H9 (cell line): ENCODE measurements at regions not wholly inside any gene's neighbourhood (a gene's known extent, or its start where the extent isn't known, plus 50 kb on each side); places are given as distances from the start of the nearest gene placed in this dataset.
A peak's percentile ranks its signal among the peaks of the same experiment; 100 is the strongest.

Experiments used
- DNase-seq: peaks from one replicate; pipeline ENCODE4 v3.0.0-alpha.2; 2017
- H2AFZ ChIP-seq: one replicate; pipeline ENCODE4 v1.6.1; 2013; ENCODE audit warnings: mild to moderate bottlenecking, low read length, control low read depth, moderate library complexity
- H2AK5ac ChIP-seq: 2 replicates; pipeline ENCODE4 v1.6.1; 2013; ENCODE audit warnings: low read length, control low read depth, mixed read lengths; ENCODE audit not compliant: insufficient read length
- H2BK120ac ChIP-seq: one replicate; pipeline ENCODE4 v1.6.1; 2013; ENCODE audit warnings: low read depth, mild to moderate bottlenecking, low read length, control low read depth, inconsistent platforms; ENCODE audit not compliant: poor library complexity, severe bottlenecking
- H2BK12ac ChIP-seq: 2 replicates; pipeline ENCODE4 v1.6.1; 2013; ENCODE audit warnings: low read length, control low read depth, mixed read lengths, low read depth; ENCODE audit not compliant: insufficient read length
- H2BK15ac ChIP-seq: 2 replicates; pipeline ENCODE4 v1.6.1; 2013; ENCODE audit warnings: low read depth, low read length, control low read depth
- H2BK20ac ChIP-seq: one replicate; pipeline ENCODE4 v1.6.1; 2013; ENCODE audit warnings: low read depth, mild to moderate bottlenecking, low read length, control low read depth, inconsistent platforms; ENCODE audit not compliant: poor library complexity, severe bottlenecking
- H2BK5ac ChIP-seq: 2 replicates; pipeline ENCODE4 v1.6.1; 2013; ENCODE audit warnings: low read length, control low read depth, mixed read lengths; ENCODE audit not compliant: insufficient read length
- H3K14ac ChIP-seq: 2 replicates; pipeline ENCODE4 v1.6.1; 2013; ENCODE audit warnings: low read length, control low read depth; ENCODE audit not compliant: insufficient read depth
- H3K18ac ChIP-seq: 2 replicates; pipeline ENCODE4 v1.6.1; 2013; ENCODE audit warnings: low read depth, mild to moderate bottlenecking, mixed read lengths, low read length, control low read depth; ENCODE audit not compliant: insufficient read length
- H3K23ac ChIP-seq: 2 replicates; pipeline ENCODE4 v1.6.1; 2013; ENCODE audit warnings: low read length, control low read depth, mixed read lengths, low read depth; ENCODE audit not compliant: insufficient read length
- H3K23me2 ChIP-seq: 2 replicates; pipeline ENCODE4 v1.6.1; 2013; ENCODE audit warnings: low read depth, mild to moderate bottlenecking, mixed read lengths, low read length, control low read depth; ENCODE audit not compliant: insufficient read length, poor library complexity, severe bottlenecking
- H3K27ac ChIP-seq: 2 replicates; pipeline ENCODE4 v1.5.1; 2013; ENCODE audit warnings: low read length, control low read depth, mixed read lengths, low read depth; ENCODE audit not compliant: insufficient read length
- H3K27me3 ChIP-seq: 2 replicates; pipeline ENCODE4 v1.6.1; 2013; ENCODE audit warnings: low read length, control low read depth, inconsistent platforms; ENCODE audit not compliant: insufficient read depth
- H3K4ac ChIP-seq: 2 replicates; pipeline ENCODE4 v1.6.1; 2013; ENCODE audit warnings: low read depth, mild to moderate bottlenecking, control low read depth, inconsistent platforms, low read length, moderate library complexity
- H3K4me1 ChIP-seq: 2 replicates; pipeline ENCODE4 v1.6.1; 2013; ENCODE audit warnings: low read length, control low read depth, inconsistent platforms; ENCODE audit not compliant: insufficient read depth
- H3K4me2 ChIP-seq: 2 replicates; pipeline ENCODE4 v1.6.1; 2013; ENCODE audit warnings: low read length, control low read depth, mixed read lengths; ENCODE audit not compliant: insufficient read length, insufficient read depth
- H3K56ac ChIP-seq: 2 replicates; pipeline ENCODE4 v1.6.1; 2013; ENCODE audit warnings: low read depth, mild to moderate bottlenecking, mixed read lengths, low read length, control low read depth; ENCODE audit not compliant: insufficient read length
- H3K79me1 ChIP-seq: 2 replicates; pipeline ENCODE4 v1.6.1; 2013; ENCODE audit warnings: low read depth, mild to moderate bottlenecking, moderate library complexity, low read length, control low read depth, inconsistent platforms; ENCODE audit not compliant: insufficient read depth, poor library complexity, severe bottlenecking
- H3K79me2 ChIP-seq: 2 replicates; pipeline ENCODE4 v1.6.1; 2013; ENCODE audit warnings: low read length, control low read depth, inconsistent platforms; ENCODE audit not compliant: insufficient read depth
- H3K9ac ChIP-seq: 2 replicates; pipeline ENCODE4 v1.6.1; 2013; ENCODE audit warnings: low read length, control low read depth, mixed read lengths; ENCODE audit not compliant: insufficient read length; ENCODE audit errors: extremely low read depth
- H3K9me3 ChIP-seq: one replicate; pipeline ENCODE4 v1.6.1; 2013; ENCODE audit warnings: low read depth, low read length, inconsistent platforms; ENCODE audit not compliant: control insufficient read depth
- H3T11ph ChIP-seq: one replicate; pipeline ENCODE4 v1.6.1; 2013; ENCODE audit warnings: mild to moderate bottlenecking, low read length, control low read depth, inconsistent platforms
- H4K20me1 ChIP-seq: one replicate; pipeline ENCODE4 v1.6.1; 2013; ENCODE audit not compliant: control insufficient read depth, insufficient read length, insufficient read depth
- H4K5ac ChIP-seq: 2 replicates; pipeline ENCODE4 v1.6.1; 2013; ENCODE audit warnings: low read depth, mild to moderate bottlenecking, mixed read lengths, low read length, control low read depth; ENCODE audit not compliant: insufficient read length
- H4K8ac ChIP-seq: replicated peaks from 2 replicates; pipeline ENCODE4 v1.6.1; 2013; ENCODE audit warnings: low read length, control low read depth, mixed read lengths, low read depth; ENCODE audit not compliant: insufficient read length
- H4K91ac ChIP-seq: 2 replicates; pipeline ENCODE4 v1.6.1; 2013; ENCODE audit warnings: low read depth, mild to moderate bottlenecking, moderate library complexity, mixed read lengths, low read length, control low read depth; ENCODE audit not compliant: insufficient read length
- H3K27ac Mint-ChIP-seq, 3 experiments: 2 replicates in 2 of 3; 3 replicates in 1 of 3; pipeline ENCODE4 v1.8.0; 2020 to 2021; ENCODE audit warnings: mixed read lengths in 3 of 3, mild to moderate bottlenecking in 1 of 3, moderate library complexity in 1 of 3
- H3K27me3 Mint-ChIP-seq: 2 replicates; pipeline ENCODE4 v1.8.0; 2021; ENCODE audit warnings: low read depth, mild to moderate bottlenecking, moderate library complexity, mixed read lengths
- H3K36me3 Mint-ChIP-seq, 3 experiments: 2 replicates in 2 of 3; 3 replicates in 1 of 3; pipeline ENCODE4 v1.8.0; 2020 to 2021; ENCODE audit warnings: low read depth in 3 of 3, mixed read lengths in 3 of 3; ENCODE audit not compliant: insufficient read depth in 1 of 3
- H3K4me1 Mint-ChIP-seq, 2 experiments: 2 replicates each; pipeline ENCODE4 v1.8.0; 2020; ENCODE audit warnings: mixed read lengths in 2 of 2
- H3K4me3 Mint-ChIP-seq, 2 experiments: 2 replicates in 1 of 2; 3 replicates in 1 of 2; pipeline ENCODE4 v1.8.0; 2020 to 2021; ENCODE audit warnings: mild to moderate bottlenecking in 2 of 2, mixed read lengths in 2 of 2, moderate library complexity in 1 of 2
- H3K9me3 Mint-ChIP-seq, 2 experiments: 2 replicates in 1 of 2; 3 replicates in 1 of 2; pipeline ENCODE4 v1.8.0; 2020; ENCODE audit warnings: mild to moderate bottlenecking in 2 of 2, mixed read lengths in 2 of 2, moderate library complexity in 1 of 2
- WGBS: extraction: QIAGEN DNeasy Blood & Tissue Kit; methylation state at CpG from one replicate; pipeline ENCODE4 v1.1.7; 2013; ENCODE audit warnings: missing lambda C conversion rate, low lambda C conversion rate, mixed read lengths; ENCODE audit not compliant: insufficient read length; ENCODE audit errors: extremely low coverage; 5-methylcytosine and 5-hydroxymethylcytosine counted together
- TF ChIP-seq, protein P1 (sequence below): fragments of 200-600 bp; sonication (generic); conservative IDR thresholded peaks from 3 replicates; pipeline ENCODE4 v1.8.0; 2021; ENCODE audit warnings: antibody characterized with exemption, mild to moderate bottlenecking

- Mint-ChIP-seq H3K4me3 (no peak overlapping the region), H3K27me3 (no peaks in the 10 kb centered on the region), H3K4me1 (no peaks in the 10 kb centered on the region), H3K9me3 (no peaks in the 10 kb centered on the region), H3K27ac (0 out of 7 replicates have a peak overlapping the region, but pooled peaks of 1 of the 3 experiments have one; percentile 27), H3K36me3 (no peaks in the 10 kb centered on the region; a peak in 1 of 7 replicates)
- Histone ChIP-seq H3K79me2 (no peaks in the 10 kb centered on the region), H3K79me1 (no peaks in the 10 kb centered on the region), H3K4ac (no peak overlapping the region), H3K27me3 (no peaks in the 10 kb centered on the region), H2BK15ac (no peak overlapping the region), H4K8ac (no peak overlapping the region), H3K14ac (no peak overlapping the region), H4K5ac (no peak overlapping the region), H3T11ph (no peak overlapping the region), H3K4me1 (no peaks in the 10 kb centered on the region), H3K23ac (no peak overlapping the region), H3K23me2 (no peaks in the 10 kb centered on the region), H3K56ac (no peak overlapping the region), H3K4me2 (no peak overlapping the region), H2AFZ (no peak overlapping the region), H3K18ac (no peak overlapping the region), H4K20me1 (no peaks in the 10 kb centered on the region), H3K9me3 (no peaks in the 10 kb centered on the region), H3K27ac (no peak overlapping the region), H2BK5ac (no peak overlapping the region), H3K9ac (no peak overlapping the region), H2BK120ac (no peak overlapping the region), H2BK12ac (no peak overlapping the region), H2AK5ac (no peak overlapping the region), H4K91ac (no peak overlapping the region), H2BK20ac (no peak overlapping the region)
- DNase-seq, result no peak
- TF ChIP-seq, protein P1, sequence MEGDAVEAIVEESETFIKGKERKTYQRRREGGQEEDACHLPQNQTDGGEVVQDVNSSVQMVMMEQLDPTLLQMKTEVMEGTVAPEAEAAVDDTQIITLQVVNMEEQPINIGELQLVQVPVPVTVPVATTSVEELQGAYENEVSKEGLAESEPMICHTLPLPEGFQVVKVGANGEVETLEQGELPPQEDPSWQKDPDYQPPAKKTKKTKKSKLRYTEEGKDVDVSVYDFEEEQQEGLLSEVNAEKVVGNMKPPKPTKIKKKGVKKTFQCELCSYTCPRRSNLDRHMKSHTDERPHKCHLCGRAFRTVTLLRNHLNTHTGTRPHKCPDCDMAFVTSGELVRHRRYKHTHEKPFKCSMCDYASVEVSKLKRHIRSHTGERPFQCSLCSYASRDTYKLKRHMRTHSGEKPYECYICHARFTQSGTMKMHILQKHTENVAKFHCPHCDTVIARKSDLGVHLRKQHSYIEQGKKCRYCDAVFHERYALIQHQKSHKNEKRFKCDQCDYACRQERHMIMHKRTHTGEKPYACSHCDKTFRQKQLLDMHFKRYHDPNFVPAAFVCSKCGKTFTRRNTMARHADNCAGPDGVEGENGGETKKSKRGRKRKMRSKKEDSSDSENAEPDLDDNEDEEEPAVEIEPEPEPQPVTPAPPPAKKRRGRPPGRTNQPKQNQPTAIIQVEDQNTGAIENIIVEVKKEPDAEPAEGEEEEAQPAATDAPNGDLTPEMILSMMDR, result no peak
- no CpG with 5 or more reads among the region's 4 CpGs for WGBS
Measured at GRCh38 chr2:53403792-53404413, 363.7 kb upstream of the CHAC2 start.
